Small intestine (tissue), 7 donors: ENCODE measurements at regions not wholly inside any gene's neighbourhood (a gene's known extent, or its start where the extent isn't known, plus 50 kb on each side); places are given as distances from the start of the nearest gene placed in this dataset.

Experiments used
- DNase-seq, 2 donors: peaks; one replicate each; pipeline versions ENCODE4 v3.0.0 to v3.0.0-alpha.2; 2013
- FAIRE-seq: peaks from 2 replicates; lab custom pipeline; 2012; peaks lifted over from hg19 to GRCh38; lab: Jason Lieb, UNC
- H3K27ac ChIP-seq, 3 donors: one replicate each; pipeline ENCODE4 v1.5.1; 2013; ENCODE audit warnings: low read length in 2 of 3, mild to moderate bottlenecking in 2 of 3, control low read depth in 1 of 3, inconsistent platforms in 1 of 3, low read depth in 1 of 3, moderate library complexity in 1 of 3
- H3K27me3 ChIP-seq, 3 donors: one replicate each; pipeline ENCODE4 v1.6.1; 2013; ENCODE audit warnings: low read length in 3 of 3, inconsistent platforms in 1 of 3; ENCODE audit not compliant: control insufficient read depth in 3 of 3, insufficient read depth in 3 of 3
- H3K36me3 ChIP-seq, 3 donors: one replicate each; pipeline ENCODE4 v1.6.1; 2013; ENCODE audit warnings: low read length in 3 of 3, inconsistent platforms in 1 of 3, low read depth in 1 of 3, mild to moderate bottlenecking in 1 of 3, moderate library complexity in 1 of 3; ENCODE audit not compliant: control insufficient read depth in 3 of 3, insufficient read depth in 2 of 3
- H3K4me1 ChIP-seq, 3 donors: one replicate each; pipeline ENCODE4 v1.6.1; 2013; ENCODE audit warnings: low read length in 2 of 3, inconsistent platforms in 1 of 3, low read depth in 1 of 3, mild to moderate bottlenecking in 1 of 3, moderate library complexity in 1 of 3; ENCODE audit not compliant: control insufficient read depth in 3 of 3, insufficient read depth in 2 of 3
- H3K4me3 ChIP-seq, 3 donors: one replicate each; pipeline ENCODE4 v1.5.1; 2013; ENCODE audit warnings: low read length in 3 of 3, control low read depth in 1 of 3, inconsistent platforms in 1 of 3, low read depth in 1 of 3, mild to moderate bottlenecking in 1 of 3, moderate library complexity in 1 of 3
- H3K9me3 ChIP-seq, 2 donors: one replicate each; pipeline ENCODE4 v1.6.1; 2013; ENCODE audit warnings: low read depth in 1 of 2, low read length in 1 of 2; ENCODE audit not compliant: control insufficient read depth in 2 of 2, insufficient read depth in 1 of 2
- WGBS, 3 donors: extraction: QIAGEN DNeasy Blood & Tissue Kit; methylation state at CpG; one replicate each; pipeline ENCODE4 v1.1.7; 2013; 5-methylcytosine and 5-hydroxymethylcytosine counted together
- donor health status: healthy with polysubstance abuse.
- donor health status: control.
- donor health status: control.
- donor health status: Bipolar disorder and iron deficiency.
- donor health status: healthy.

GRCh38 chr6:164142322-164142721, 727.8 kb downstream of the QKI start:
- DNase-seq (no peak), FAIRE-seq (no peak)
- Histone ChIP-seq H3K27me3 (no peaks in the 10 kb centered on the region), H3K9me3 (peaks cover 0 to 5% of the 10 kb centered on the region in 2 donors), H3K36me3 (no peaks in the 10 kb centered on the region), H3K4me3 (no peak overlapping the region), H3K27ac (no peak overlapping the region), H3K4me1 (no peaks in the 10 kb centered on the region)
- 70 to 77% (median 73%) methylated on average over 5 of the region's 5 CpGs for WGBS, 3 donors

DNA sequence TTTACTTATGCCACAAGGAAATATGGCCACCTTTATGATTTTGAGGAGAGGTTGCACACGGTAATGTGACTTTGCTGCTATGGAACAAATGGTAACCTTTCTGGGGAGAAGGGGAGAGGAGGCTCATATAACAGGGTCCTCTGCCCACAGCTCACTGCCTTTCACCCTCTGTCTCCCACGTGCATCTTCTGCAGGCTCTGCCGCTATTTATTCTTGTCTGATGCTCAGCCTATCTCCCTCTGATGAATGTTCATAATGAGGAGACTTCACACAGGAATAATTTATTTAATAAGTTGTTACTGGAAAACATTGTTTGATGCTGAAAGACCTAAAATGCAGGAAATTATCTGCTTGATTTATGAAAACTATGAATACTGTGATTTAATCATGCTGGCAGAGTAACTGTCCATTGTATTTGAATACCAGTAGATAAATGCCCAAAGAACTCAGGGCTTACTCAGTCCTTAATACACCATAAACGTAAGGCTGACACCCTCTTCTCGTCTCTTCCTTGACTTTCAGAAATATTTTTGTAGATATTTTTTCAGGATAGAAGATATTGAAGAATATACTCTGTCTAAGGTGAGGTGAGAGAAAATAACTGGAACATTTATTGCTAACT, 721.1 kb downstream of the QKI start:
- Histone ChIP-seq H3K4me3 (no peak overlapping the region), H3K36me3 (no peaks in the 10 kb centered on the region), H3K9me3 (peaks cover 0 to 2% of the 10 kb centered on the region in 2 donors), H3K27me3 (no peaks in the 10 kb centered on the region), H3K27ac (no peak overlapping the region), H3K4me1 (no peaks in the 10 kb centered on the region)
- 71 to 82% (median 80%) methylated on average over 5 of the region's 5 CpGs for WGBS, 3 donors
- DNase-seq (no peak), FAIRE-seq (no peak)

DNA sequence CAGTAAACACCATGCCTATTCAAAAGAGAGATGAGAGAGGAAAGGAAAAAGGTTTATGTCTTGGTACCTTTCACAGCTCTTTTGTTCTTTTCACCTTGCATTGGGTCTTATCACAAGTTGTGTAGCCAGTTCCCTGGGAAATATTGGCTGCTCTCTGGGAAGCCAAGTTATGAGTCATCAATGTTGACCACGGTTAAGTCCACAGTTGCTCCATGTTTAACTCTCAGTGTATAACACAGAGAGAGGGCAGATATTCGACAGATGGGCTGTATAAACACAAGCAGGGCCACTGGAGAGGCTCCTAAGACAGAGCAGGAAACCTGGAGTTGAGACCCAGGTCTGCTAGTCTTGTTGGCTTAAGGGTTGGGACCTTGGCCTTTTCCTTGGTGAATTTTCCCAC, 718.6 kb downstream of the QKI start:
- no peak for DNase-seq
- Histone ChIP-seq H3K9me3 (peaks cover 0 to 2% of the 10 kb centered on the region in 2 donors), H3K4me3 (no peak overlapping the region), H3K27me3 (no peaks in the 10 kb centered on the region), H3K27ac (no peak overlapping the region), H3K36me3 (no peaks in the 10 kb centered on the region), H3K4me1 (no peaks in the 10 kb centered on the region)
- WGBS, 3 donors = 13 to 44% (median 15%) methylated on average over 2 of the region's 2 CpGs
- no peak for FAIRE-seq

DNA sequence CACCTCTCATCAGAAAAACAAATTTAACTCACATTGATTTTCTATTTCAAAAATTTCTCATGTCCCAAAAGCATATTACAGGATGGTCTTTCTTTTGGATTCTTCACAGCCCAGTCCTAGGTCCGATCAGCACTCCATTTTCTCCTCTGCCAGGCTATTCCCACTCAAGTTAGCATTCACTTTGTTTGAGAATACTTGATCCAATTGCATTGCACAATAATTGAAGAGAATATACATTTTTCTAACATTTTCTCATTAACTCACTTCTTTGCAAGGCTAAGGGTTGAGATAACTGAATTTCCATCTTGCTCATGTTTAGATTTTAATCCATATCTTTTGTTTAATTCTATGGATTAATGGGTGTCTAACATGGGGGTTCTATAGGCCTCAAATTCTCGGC, 716.1 kb downstream of the QKI start:
- 47 to 70% (median 61%) methylated on average over 2 of the region's 2 CpGs for WGBS, 3 donors
- H3K36me3 ChIP-seq = no peaks in the 10 kb centered on the region
- no peak for DNase-seq
- no peaks in the 10 kb centered on the region for H3K4me1 ChIP-seq
- H3K4me3 ChIP-seq = no peak overlapping the region
- H3K27me3 ChIP-seq = no peaks in the 10 kb centered on the region
- FAIRE-seq = no peak
- no peaks in the 10 kb centered on the region for H3K9me3 ChIP-seq
- no peak overlapping the region for H3K27ac ChIP-seq

GRCh38 chr6:164130151-164130550, 715.6 kb downstream of the QKI start:
- Histone ChIP-seq H3K27me3 (no peaks in the 10 kb centered on the region), H3K27ac (no peak overlapping the region), H3K9me3 (no peaks in the 10 kb centered on the region), H3K4me1 (no peaks in the 10 kb centered on the region), H3K36me3 (no peaks in the 10 kb centered on the region), H3K4me3 (no peak overlapping the region)
- DNase-seq (no peak), FAIRE-seq (no peak)
- WGBS, 3 donors = 66 to 87% (median 75%) methylated on average over 2 of the region's 2 CpGs

- Histone ChIP-seq H3K4me1 (no peaks in the 10 kb centered on the region), H3K36me3 (no peaks in the 10 kb centered on the region), H3K4me3 (no peak overlapping the region), H3K9me3 (no peaks in the 10 kb centered on the region), H3K27me3 (no peaks in the 10 kb centered on the region), H3K27ac (no peak overlapping the region)
- 82 to 87% (median 82%) methylated on average over 5 of the region's 5 CpGs for WGBS, 3 donors
- DNase-seq = no peak
- no peak for FAIRE-seq
These were observed 714.7 kb downstream of the QKI start for GRCh38 chr6:164129218-164129617.

DNA sequence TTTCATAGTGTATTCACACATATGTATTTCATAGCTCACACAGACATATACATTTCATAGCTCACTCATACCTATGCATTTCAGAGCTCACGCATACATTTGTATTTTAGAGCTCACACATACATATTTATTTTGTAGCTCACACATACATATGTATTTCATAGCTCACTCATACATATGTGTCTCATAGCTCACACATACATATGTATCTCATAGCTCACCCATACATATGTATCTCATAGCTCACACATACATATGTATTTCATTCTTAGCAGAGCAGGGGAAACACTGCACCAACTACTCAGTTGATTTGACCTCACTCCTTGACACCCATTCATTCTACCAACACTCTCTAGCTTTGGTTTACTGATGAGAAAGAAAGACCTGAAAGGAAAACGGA, 713.6 kb downstream of the QKI start:
- no peaks in the 10 kb centered on the region for H3K36me3 ChIP-seq
- no peaks in the 10 kb centered on the region for H3K4me1 ChIP-seq
- no peak for FAIRE-seq
- no peak overlapping the region for H3K27ac ChIP-seq
- no peaks in the 10 kb centered on the region for H3K9me3 ChIP-seq
- WGBS, 3 donors = 75 to 93% (median 87%) methylated on average over 2 of the region's 2 CpGs
- no peaks in the 10 kb centered on the region for H3K27me3 ChIP-seq
- DNase-seq = no peak
- no peak overlapping the region for H3K4me3 ChIP-seq

DNA sequence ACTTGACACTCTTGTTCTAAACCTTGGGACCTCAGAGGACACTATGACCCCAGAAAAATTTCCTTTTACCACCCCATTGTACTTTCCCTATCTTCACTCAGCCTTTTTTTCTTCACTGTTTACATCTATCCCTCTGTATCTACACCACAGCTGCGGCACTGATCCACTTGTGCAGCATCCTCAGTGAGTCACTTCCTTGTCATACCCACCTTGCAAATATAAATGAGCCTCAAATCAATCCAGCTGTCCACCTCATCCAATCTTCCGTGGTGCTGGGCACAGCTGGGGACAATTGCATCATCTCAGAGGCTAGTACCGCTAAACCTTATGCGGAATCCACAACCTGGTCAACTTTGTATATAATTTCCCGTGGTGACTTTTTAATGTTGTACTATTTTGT, 710.5 kb downstream of the QKI start:
- DNase-seq (no peak), FAIRE-seq (no peak)
- Histone ChIP-seq H3K4me1 (no peaks in the 10 kb centered on the region), H3K9me3 (no peaks in the 10 kb centered on the region), H3K27me3 (no peaks in the 10 kb centered on the region), H3K4me3 (no peak overlapping the region), H3K27ac (no peak overlapping the region), H3K36me3 (no peaks in the 10 kb centered on the region)
- WGBS, 3 donors = 66 to 71% (median 71%) methylated on average over 5 of the region's 5 CpGs

DNA sequence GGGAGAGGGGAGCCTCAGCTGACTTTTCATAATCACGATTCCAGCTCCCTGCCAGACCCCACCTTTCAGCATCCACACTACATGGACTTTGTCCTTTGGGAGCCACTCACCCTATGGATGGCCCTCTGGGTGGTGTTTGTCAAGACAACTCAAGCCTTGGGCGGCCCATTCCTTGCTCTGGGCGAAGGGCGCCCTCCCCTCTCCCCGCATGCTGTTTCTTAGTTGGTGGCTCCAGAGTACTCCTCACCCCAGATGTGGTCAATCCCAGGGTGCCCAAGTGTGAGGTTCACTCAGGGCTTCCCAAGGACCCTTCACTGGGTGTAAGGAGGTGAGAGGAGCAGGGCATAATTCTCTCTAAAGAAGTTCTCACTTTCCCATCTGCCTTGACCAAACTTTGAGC, 710.0 kb downstream of the QKI start:
- DNase-seq = no peak
- H3K27me3 ChIP-seq = no peaks in the 10 kb centered on the region
- no peak for FAIRE-seq
- H3K9me3 ChIP-seq = no peaks in the 10 kb centered on the region
- no peak overlapping the region for H3K27ac ChIP-seq
- H3K4me1 ChIP-seq = no peaks in the 10 kb centered on the region
- 90 to 96% (median 91%) methylated on average over 5 of the region's 5 CpGs for WGBS, 3 donors
- no peaks in the 10 kb centered on the region for H3K36me3 ChIP-seq
- no peak overlapping the region for H3K4me3 ChIP-seq
